Tibial nerve (tissue), 4 donors: ENCODE measurements at regions not wholly inside any gene's neighbourhood (a gene's known extent, or its start where the extent isn't known, plus 50 kb on each side); places are given as distances from the start of the nearest gene placed in this dataset.

Experiments
- CTCF ChIP-seq, 5 experiments: fragments of 200-600 bp in 3 of 5; fragments of 450-650 bp in 2 of 5; sonication (generic) in 3 of 5; IDR thresholded peaks; one replicate each; pipeline ENCODE4 v1.5.1; 2016 to 2019; ENCODE audit warnings: antibody characterized with exemption in 5 of 5, mild to moderate bottlenecking in 3 of 5, moderate library complexity in 2 of 5
- EP300 ChIP-seq, 2 donors: sonication (generic); formaldehyde crosslinking; IDR thresholded peaks; one replicate each; pipeline ENCODE4 v1.6.1; 2017; ENCODE audit warnings: antibody characterized with exemption in 2 of 2, mild to moderate bottlenecking in 1 of 2
- POLR2A ChIP-seq, 2 donors: fragments of 450-650 bp; IDR thresholded peaks; one replicate each; pipeline ENCODE4 v1.6.1; 2017; ENCODE audit warnings: antibody characterized with exemption in 2 of 2, mild to moderate bottlenecking in 2 of 2, moderate library complexity in 2 of 2

- TF ChIP-seq CTCF (IDR thresholded peaks at IDR 0.05) = no peak
- TF ChIP-seq POLR2A (IDR thresholded peaks at IDR 0.05) = no peak
- TF ChIP-seq EP300 (IDR thresholded peaks at IDR 0.05) = no peak
Observed at GRCh38 chr6:56752534-56752933, 109.8 kb upstream of the DST start.
